Inflammatory macrophage treated with lipopolysaccharide for 4 hours (primary cell): ENCODE measurements at regions not wholly inside any gene's neighbourhood (a gene's known extent, or its start where the extent isn't known, plus 50 kb on each side); places are given as distances from the start of the nearest gene placed in this dataset.
"Not testable (repeated sequence)": the region's sequence is repeated elsewhere in the genome, so short reads cannot be mapped to it uniquely, and the experiment has no call there.

ENCODE experiments used
- DNase-seq: peaks from one replicate; pipeline ENCODE4 v3.0.0-alpha.2; 2020

DNA sequence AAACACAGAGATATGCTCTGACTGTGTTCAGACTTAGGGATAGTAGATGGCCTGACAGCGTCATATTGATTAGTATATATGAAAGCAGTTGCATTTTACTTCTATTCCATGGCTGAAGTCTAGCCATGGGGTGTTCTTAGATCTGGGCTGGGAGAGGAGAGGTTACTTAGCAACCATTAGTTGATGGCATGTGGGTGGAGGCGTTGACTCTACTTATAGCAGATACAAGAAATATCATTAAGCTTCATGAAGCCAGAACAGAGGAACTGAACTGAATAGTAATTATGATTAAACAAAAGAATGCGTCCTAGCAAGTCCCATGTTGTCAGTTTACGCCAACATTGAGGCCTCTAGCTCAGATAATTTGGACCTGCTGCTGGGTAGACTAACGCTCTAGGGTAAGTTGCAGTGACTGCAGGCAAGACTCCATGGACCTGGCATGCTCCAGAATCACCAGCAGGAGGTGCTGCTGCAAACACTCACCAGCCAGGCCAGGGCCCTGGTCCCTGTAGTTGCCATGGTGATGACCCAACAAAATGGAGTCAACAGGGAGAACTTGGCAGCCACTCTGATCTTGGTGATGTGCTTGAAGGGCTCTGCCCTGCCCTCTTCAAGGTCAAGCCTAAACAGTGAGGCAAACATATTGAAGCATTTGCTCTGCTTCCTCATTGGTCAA is 477.3 kb downstream of the PREX1 start:
- DNase-seq: no peak

GRCh38 chr20:48349656-48350055 is 478.1 kb downstream of the PREX1 start:
- DNase-seq: no peak

- no peak for DNase-seq
Observed at GRCh38 chr20:48348022-48348421, 479.8 kb downstream of the PREX1 start.

DNA sequence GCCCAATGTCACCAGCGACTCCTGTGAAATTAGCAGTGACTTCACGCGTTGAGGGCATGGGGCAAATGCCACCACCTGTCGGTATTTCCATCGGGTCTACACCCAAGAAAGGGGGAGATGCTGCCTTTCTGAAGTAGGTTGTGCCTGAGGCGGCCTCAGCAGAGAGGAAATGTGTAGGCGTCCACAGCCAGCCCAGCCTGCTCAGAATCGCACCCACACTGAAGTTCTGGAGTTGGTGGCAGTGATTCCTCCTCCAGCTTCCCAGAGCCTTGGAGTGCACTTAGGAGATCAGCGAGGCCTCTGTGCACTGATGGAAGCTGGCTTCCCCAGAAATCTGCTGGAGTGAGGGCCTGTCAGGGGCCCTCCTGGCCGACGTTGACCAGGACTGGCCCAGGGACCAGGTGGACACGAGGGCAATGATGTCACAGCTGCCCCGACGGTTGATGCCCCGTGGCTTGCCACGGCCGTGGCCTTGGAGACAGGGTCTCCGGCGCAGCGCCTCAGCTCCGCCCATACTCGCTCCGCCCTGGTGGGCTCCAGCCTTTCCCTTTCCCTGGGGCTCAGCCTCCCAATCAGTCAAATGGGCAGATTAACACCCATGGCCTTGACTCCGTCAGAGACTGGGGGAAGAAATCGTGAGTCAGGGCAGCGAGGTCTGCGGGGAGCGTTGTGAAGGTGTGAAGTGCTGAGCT is 484.8 kb downstream of the PREX1 start:
- no peak for DNase-seq

DNA sequence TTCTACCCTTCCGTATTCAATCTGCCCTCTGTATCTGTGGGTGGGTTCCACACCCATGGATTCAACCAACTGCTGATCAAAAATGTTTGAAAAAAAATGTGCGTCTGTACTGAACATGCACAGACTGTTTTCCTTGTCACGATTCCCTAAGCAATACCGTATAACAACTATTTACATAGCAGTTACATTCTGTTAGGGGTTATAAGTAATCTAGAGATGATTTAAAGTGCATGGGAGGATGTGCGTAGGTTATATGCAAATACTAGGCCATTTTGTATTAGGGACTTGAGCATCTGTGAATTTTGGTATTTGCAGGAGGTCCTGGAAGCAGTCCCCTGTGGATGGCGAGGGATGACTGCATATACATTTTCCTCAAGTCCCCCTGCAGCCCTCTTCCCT is 486.9 kb downstream of the PREX1 start:
- DNase-seq: no peak

DNA sequence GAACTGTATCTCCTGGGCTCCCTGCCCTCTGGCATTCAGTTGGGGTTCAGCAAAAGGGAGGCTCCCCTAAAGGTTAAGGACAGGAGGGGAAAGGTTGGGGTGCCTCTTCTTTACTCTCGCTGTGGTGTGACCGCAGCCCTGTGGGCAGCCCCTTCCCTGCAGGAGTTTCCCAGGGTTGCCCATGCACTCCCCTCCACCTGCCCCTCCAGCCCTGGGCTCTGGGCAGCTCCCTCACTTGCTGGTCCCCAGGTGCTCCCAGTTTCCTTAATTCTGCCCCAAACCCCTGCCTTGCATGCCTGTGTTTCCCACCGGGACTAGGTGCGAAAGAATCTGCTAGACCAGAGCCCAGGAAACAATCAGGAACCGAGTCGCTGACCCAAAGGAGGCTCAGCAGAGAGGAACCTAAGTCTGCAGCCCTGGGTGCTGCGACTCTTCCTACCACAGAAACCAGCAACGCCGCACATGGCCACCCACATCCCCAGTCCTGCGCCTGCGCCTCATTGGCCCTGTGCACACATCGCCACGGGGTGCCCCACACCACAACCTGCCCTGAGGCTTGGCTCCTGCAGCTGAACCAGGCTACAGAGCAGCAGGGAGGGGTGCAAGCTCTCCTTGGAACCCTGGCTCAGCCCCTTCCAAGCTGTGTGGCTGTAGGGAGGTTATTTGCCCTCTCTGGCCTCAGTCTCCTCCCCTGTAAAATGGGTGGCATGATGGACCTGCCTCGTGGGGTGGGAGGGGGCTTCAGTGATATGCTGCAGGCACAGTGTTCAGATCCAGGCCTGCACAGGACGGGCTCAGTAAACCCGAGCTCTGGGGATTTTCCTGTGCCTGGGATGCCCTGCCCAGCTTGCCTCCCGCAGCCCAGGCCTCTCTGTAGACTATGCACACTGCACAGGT is 487.6 kb downstream of the PREX1 start:
- DNase-seq: no peak

DNA sequence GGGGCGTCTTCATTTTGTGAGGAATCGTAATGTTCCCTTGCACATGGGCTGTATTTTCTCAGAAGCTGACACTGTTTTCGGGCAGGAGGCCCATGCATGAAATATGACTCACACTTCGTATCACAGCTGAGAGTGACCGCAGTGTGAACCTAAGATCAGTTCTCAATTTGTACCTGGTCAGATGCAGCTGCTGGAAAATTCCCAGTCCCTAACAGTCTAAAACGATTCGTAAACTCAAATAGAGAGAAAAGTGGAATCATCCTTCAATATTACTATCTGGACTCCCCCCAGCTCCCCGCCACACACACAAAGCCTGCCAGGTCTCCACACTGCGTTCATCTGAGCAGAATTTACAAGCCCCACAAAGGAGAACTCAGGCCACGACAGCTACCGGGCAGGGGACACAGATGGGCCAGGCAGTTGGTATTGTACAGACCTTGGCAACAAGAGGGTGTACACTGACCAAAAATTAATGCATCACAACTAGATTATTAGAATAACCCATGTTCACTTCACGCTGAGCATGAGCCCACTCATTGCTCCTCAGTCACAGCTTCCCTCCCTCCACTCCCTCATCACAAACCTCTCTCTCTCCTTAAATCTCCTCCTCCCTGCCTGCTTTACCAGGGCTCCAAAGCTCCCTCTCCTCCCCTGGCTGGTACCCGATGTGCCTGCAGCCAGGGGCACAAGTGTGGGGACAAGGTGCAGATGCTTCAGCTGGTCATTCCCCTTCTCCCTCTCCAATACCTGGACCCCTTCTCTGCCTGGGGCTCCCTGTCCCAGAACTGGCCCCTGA is 488.4 kb downstream of the PREX1 start:
- no peak for DNase-seq

DNA sequence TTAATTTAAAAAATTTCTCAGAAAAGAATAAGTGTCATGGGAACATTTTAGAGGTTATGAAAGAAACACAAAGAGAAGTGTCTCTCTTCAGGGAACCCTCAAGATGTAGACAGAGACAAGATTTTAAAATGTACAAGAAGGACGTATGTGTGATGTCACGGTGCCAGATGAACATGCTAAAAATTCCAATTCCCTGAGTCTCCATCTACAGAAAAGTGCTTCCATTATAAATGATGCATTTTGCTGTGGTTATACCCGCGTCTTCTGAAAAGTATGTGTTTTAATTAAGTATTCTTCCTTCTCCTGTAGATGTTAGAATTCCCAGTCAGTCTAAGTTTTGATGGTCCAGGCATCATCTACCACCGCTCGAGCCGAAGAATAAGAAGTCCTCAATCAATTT is 489.1 kb downstream of the PREX1 start:
- no peak for DNase-seq

DNA sequence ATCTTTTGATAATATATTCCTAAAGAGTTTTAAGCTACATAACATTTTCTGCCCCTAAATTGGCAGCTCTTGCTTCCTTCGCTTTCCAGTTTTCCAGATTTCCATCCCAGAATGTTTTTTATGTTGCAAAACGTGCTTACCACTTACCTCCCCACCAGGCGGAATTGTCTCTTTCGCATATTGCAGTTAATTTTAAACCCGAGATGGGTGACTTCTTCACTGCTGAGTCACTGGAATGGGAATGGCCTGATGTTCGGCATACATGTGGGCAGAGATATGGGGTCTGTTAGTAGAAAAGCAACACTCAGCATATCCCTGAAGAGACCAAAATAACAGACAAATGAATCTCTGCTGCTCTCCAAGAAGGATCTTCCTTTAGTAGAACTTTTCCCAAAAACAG is 491.2 kb downstream of the PREX1 start:
- DNase-seq: no peak

- DNase-seq: no peak
Observed at GRCh38 chr20:48335308-48336050, 492.3 kb downstream of the PREX1 start.

DNA sequence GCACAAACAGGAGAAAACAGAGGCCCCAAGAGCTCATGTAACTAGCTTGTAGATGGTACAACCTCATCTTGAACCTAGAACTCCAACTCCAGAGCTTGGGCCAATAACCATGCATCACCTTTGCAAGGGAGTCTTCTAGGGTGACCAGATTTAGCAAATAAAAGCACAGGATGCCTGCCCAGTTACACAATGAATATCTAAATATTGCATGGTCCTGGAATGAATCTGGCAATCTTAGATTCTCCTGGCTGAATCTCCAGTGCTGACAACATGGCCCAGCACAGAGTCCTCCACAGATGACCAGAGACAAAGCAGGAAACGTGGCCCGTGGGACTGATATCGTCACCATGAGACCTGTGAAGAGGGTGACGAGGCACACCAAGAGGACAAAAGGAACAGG is 494.1 kb downstream of the PREX1 start:
- no peak for DNase-seq

GRCh38 chr20:48332555-48332954 is 495.2 kb downstream of the PREX1 start:
- no peak for DNase-seq

DNA sequence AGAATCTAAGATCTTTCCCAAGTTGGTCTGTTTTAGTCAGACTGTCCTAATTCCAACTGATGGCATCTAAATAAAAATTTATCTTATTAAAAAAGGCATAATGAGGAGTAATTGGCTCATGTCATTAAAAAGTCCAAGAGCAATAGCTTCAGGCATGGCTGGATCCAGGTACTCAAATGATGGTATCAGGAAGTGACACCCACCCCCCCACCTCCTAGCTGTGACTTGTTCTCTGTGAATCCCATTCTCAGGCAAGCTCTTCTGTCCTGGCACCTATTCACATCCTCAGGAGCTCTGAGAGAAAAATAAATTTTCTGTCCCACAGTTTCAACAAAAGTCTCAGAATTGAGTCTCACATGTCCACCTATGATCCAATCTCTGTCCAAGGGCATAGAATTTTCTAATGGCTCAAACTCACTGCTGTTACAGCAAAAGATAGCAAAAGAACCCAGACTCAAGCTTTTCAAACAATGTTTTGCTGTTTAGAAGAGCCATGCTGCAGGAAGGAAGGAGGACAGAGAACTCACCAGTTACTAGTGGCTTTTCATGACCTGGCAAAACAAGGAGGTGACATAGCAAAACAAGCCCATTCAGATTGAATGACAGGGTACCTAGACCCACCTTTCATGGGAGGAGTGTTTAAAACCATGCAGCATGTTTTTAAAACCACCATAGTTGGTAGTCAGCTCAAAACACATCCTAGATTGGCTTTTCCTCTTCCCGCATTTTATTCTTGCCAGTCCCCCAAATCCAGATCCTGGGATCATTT is 496.1 kb downstream of the PREX1 start:
- DNase-seq: no peak

GRCh38 chr20:48329676-48330664 is 497.8 kb downstream of the PREX1 start:
- no peak for DNase-seq

DNA sequence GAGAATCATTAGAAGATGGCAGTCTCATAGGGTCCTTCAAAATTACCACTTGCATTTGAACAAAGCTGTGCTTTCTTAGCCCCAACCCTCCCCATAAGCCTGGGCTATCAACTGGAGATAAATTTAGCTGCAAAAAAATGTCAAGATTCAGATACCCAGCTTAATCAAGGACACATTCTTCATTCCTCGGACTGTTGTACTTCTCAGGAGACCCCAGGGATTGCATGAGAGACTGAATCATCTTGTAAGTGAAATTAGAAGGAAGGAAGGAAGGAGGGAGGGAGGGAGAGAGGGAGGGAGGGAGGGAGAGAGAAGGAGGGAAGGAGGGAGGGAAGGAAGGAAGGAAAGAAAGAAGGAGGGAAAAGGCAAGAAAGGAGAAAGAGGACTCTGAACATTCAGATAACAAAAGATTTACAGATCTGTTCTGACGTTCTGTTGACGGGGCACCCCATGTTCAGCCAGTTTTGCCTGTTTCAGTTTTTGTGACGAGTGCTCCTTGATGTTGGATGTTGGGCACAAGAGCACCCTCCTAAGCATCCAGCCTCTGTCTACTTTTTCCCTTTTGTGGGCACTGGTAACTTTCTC is 498.7 kb downstream of the PREX1 start:
- DNase-seq: no peak

DNA sequence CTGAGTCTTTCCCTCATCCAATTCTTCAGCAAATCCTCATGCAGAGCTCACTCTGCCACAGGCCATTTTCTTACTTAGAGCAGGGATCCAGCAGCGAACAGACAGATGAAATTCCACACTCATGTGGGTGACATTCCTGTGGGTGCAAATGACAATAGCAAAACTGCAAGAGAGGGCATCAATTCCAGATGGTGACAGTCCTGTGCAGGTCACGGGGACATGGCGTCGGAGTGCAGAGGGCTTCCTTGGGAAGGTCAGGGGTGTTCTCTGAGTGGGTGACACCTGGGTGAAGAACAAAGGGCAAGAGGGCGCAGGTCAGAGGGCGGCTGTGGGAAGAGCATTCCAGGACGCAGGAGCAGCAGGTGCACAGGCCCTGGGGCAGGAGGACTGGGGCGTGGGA is 500.0 kb downstream of the PREX1 start:
- DNase-seq: not testable (repeated sequence)

- DNase-seq: no peak
Observed at GRCh38 chr20:48326868-48327267, 500.9 kb downstream of the PREX1 start.

DNA sequence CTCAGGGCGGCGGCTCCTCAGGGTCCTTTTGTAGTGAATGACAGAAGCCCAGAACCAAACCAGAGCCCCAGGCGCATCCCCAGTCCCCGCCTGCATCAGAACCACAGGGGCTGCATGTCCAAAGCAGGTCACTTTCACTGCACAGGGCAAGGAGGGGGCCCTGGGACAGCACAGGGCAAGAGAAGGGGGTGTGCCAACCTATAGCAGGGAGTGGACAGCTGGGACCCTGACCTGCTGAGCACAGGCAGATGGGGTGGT is 501.4 kb downstream of the PREX1 start:
- no peak for DNase-seq

DNA sequence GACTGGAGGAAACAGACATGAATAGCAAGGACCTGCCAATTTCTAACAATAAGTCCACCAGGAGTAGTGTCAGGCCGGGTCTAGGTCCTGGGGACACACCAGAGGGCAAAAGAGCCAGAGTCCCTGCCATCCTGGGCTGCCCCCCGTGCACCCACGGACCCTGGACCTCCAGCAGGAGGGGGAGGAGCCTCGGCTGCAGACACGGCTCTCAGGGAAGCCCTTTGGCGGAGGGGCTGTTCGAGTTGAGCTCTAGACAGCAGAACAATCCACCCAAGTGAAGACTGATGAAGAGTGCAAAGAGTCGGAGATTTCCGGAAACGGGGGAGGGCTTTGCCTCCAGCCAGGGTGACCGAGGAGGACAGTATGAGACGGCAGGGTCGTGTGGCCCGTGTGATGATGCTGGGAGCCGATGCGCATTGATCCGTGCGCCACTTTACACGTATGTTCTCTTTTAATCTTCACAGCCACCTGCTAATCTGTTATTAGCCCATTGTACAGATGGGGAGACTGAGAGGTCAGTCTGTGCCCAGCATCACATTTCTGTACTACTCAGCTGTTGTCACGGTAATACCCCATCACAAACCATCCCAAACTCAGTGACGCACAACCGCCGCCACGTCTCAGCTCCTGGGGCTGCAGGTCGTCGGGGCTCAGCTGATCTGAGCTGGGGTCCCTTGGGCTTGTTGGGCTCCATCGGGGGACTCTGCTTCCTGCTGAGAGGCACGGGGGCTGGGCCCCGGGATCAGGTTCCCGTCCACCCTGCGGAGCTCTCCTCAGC is 502.0 kb downstream of the PREX1 start:
- DNase-seq: no peak
